Peyer's patch (tissue), 4 donors: ENCODE measurements at regions not wholly inside any gene's neighbourhood (a gene's known extent, or its start where the extent isn't known, plus 50 kb on each side); places are given as distances from the start of the nearest gene placed in this dataset.

Experiments used
- DNase-seq, 3 donors: peaks; one replicate each; pipeline ENCODE4 v3.0.0-alpha.2; 2017 to 2019
- H3K27ac ChIP-seq, 4 donors: fragments of 200-600 bp; sonication (generic); one replicate each; pipeline ENCODE4 v1.5.1; 2016 to 2019
- H3K27me3 ChIP-seq, 2 donors: fragments of 200-600 bp; sonication (generic); one replicate each; pipeline ENCODE4 v1.5.1; 2019
- H3K36me3 ChIP-seq, 3 donors: fragments of 200-600 bp; sonication (generic); one replicate each; pipeline ENCODE4 v1.5.1; 2016 to 2019
- H3K4me1 ChIP-seq, 4 donors: fragments of 200-600 bp; sonication (generic); one replicate each; pipeline ENCODE4 v1.5.1; 2016 to 2019
- H3K4me3 ChIP-seq, 4 donors: fragments of 200-600 bp; sonication (generic); 1 replicate in 3 of 4; 2 replicates in 1 of 4; pipeline ENCODE4 v1.5.1; 2016 to 2019; ENCODE audit warnings: mild to moderate bottlenecking in 1 of 4
- H3K9me3 ChIP-seq, 4 donors: fragments of 200-600 bp; sonication (generic); one replicate each; pipeline ENCODE4 v1.5.1; 2016 to 2019; ENCODE audit warnings: mild to moderate bottlenecking in 1 of 4
- CTCF ChIP-seq, 6 experiments: fragments of 450-650 bp in 4 of 6; fragments of 200-600 bp in 2 of 6; sonication (generic) in 1 of 6; IDR thresholded peaks; one replicate each; pipeline ENCODE4 v1.5.1; 2017 to 2019; ENCODE audit warnings: antibody characterized with exemption in 6 of 6, mild to moderate bottlenecking in 3 of 6, moderate library complexity in 1 of 6
- POLR2A ChIP-seq, 2 donors: fragments of 450-650 bp; IDR thresholded peaks; one replicate each; pipeline ENCODE4 v1.5.1; 2017; ENCODE audit warnings: antibody characterized with exemption in 2 of 2, mild to moderate bottlenecking in 2 of 2, moderate library complexity in 2 of 2

DNA sequence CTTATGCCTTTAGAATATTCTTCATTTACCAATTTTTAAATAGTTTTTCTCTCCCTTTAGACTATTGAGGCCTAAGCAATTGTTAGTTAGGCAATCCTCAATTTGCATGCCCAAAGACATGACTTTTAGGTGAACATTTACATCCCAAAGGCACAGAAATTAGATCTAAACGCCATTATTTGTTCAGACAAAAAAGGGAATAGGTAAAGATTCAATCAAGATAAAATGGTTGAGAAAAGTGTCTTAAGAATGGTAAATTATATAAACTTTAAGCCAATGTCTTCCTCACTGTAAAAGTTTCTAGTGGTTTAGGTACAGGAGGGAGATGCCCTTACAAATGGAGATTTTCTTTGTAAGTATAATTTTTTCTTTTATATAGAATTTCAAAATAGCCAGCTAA is 50.2 kb upstream of the MME start:
- Histone ChIP-seq H3K27me3 (no peaks in the 10 kb centered on the region), H3K4me1 (peaks cover 0 to 5% (median 0%) of the 10 kb centered on the region in 4 donors), H3K9me3 (no peaks in the 10 kb centered on the region), H3K36me3 (no peaks in the 10 kb centered on the region), H3K4me3 (no peak overlapping the region), H3K27ac (no peak overlapping the region)
- no peak for TF ChIP-seq CTCF (IDR thresholded peaks at IDR 0.05)
- no peak for TF ChIP-seq POLR2A (IDR thresholded peaks at IDR 0.05)
- DNase-seq, result no peak

DNA sequence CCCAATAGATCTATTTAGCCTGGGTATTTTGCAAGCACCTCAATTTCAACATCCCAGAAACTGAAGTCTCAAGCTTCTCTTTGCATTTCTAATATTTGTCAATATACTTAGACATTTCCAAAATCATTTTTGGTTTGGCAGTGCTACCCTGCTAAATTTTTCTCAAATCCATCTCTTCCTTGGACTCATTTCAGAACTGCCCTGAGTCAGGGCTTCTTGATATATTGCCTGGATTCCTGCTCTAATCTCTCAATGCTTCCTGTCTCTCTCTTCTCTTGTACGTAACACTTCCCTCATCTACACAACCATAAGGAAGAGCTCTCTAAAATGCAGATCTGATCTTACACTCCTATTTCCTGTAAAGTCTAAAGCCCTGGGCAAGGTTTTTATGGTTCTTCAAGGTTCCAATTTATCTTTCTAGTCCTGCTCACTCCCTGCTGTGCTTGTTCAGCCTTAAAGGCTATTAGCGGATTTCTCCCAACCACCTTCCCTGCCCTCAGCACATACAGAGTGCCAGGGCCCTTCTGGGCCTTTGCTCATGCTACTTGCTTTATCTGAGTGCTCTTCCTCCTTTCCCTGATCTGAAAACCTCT is 53.0 kb upstream of the MME start:
- peak overlapping the region in 1 of 4 donors; percentile 2 for H3K27ac ChIP-seq
- H3K27me3 ChIP-seq, result no peaks in the 10 kb centered on the region
- H3K9me3 ChIP-seq, result no peaks in the 10 kb centered on the region
- peaks cover 0 to 5% (median 0%) of the 10 kb centered on the region in 4 donors for H3K4me1 ChIP-seq
- H3K36me3 ChIP-seq, result no peaks in the 10 kb centered on the region
- no peak for DNase-seq
- TF ChIP-seq POLR2A (IDR thresholded peaks at IDR 0.05) (no peak), CTCF (IDR thresholded peaks at IDR 0.05) (no peak)
- H3K4me3 ChIP-seq, result no peak overlapping the region

GRCh38 chr3:155024006-155024638 is 56.0 kb upstream of the MME start:
- DNase-seq, result no peak
- H3K4me3 ChIP-seq, result no peak overlapping the region
- H3K27me3 ChIP-seq, result no peaks in the 10 kb centered on the region
- no peaks in the 10 kb centered on the region for H3K36me3 ChIP-seq
- H3K27ac ChIP-seq, result no peak overlapping the region
- no peaks in the 10 kb centered on the region for H3K9me3 ChIP-seq
- peaks cover 0 to 5% (median 0%) of the 10 kb centered on the region in 4 donors for H3K4me1 ChIP-seq
- TF ChIP-seq CTCF (IDR thresholded peaks at IDR 0.05) (no peak), POLR2A (IDR thresholded peaks at IDR 0.05) (no peak)

DNA sequence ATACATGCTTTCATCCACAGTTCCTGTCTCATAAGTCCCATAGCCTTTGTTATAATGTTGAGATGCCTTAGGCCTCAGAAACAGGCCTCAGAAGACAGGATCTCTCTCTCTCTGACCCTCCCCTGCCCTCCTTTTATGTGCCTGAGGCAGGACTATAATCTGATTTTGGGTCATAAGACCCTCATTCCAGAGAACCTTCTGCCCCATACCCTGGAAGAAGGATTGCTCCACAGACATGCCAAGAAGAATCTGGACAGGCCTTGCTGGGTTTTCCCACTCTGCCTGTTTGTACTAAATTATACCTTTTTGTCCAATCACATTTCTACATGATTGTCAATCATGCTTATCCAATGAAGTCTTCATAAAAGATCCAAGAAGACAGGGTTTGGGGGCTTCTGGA is 57.2 kb upstream of the MME start:
- H3K4me3 ChIP-seq, result no peak overlapping the region
- DNase-seq, result no peak
- peaks cover 0 to 5% (median 0%) of the 10 kb centered on the region in 4 donors for H3K4me1 ChIP-seq
- no peaks in the 10 kb centered on the region for H3K36me3 ChIP-seq
- no peak for TF ChIP-seq POLR2A (IDR thresholded peaks at IDR 0.05)
- TF ChIP-seq CTCF (IDR thresholded peaks at IDR 0.05), result no peak
- no peaks in the 10 kb centered on the region for H3K9me3 ChIP-seq
- H3K27me3 ChIP-seq, result no peaks in the 10 kb centered on the region
- no peak overlapping the region for H3K27ac ChIP-seq

- Histone ChIP-seq H3K4me3 (no peak overlapping the region), H3K36me3 (no peaks in the 10 kb centered on the region), H3K4me1 (no peaks in the 10 kb centered on the region), H3K27me3 (no peaks in the 10 kb centered on the region), H3K27ac (no peak overlapping the region), H3K9me3 (no peaks in the 10 kb centered on the region)
- TF ChIP-seq POLR2A (IDR thresholded peaks at IDR 0.05) (no peak), CTCF (IDR thresholded peaks at IDR 0.05) (no peak)
- peak in 1 of 3 donors; percentile 65 for DNase-seq
These were observed 60.5 kb upstream of the MME start for GRCh38 chr3:155019575-155019974.
